ENCODE measurements at regions not wholly inside any gene's neighbourhood (a gene's known extent, or its start where the extent isn't known, plus 50 kb on each side); places are given as distances from the start of the nearest gene placed in this dataset.
"Not testable (repeated sequence)": the region's sequence is repeated elsewhere in the genome, so short reads cannot be mapped to it uniquely, and the experiment has no call there.

GRCh38 chr9:3658964-3659363 is 133.2 kb upstream of the RFX3 start:
- no peak for DNase-seq

DNA sequence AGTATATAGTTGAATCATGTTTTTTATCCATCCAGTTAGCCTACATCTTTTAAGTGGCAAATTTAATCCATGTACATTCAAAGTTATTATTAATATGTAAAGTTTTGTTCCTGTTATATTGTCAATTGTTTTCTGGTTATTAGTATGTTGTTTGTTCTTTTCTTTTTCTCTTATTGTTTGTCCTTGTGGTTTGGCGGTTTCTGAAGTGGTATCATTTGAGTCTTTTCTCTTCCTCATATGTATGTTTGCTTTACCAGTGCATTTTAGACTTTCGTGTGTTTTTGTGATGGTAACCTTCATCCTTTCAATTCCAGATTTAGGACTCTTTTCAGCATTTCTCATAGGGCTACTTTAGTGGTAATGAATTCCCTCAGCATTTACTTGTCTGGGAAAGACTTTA is 130.4 kb upstream of the RFX3 start:
- no peak for DNase-seq

- no peak for DNase-seq
Observed at GRCh38 chr9:3650994-3651622, 125.3 kb upstream of the RFX3 start.

- DNase-seq = no peak
Observed at GRCh38 chr9:3648722-3649246, 123.0 kb upstream of the RFX3 start.

- DNase-seq = no peak
Observed at GRCh38 chr9:3648266-3648665, 122.5 kb upstream of the RFX3 start.

DNA sequence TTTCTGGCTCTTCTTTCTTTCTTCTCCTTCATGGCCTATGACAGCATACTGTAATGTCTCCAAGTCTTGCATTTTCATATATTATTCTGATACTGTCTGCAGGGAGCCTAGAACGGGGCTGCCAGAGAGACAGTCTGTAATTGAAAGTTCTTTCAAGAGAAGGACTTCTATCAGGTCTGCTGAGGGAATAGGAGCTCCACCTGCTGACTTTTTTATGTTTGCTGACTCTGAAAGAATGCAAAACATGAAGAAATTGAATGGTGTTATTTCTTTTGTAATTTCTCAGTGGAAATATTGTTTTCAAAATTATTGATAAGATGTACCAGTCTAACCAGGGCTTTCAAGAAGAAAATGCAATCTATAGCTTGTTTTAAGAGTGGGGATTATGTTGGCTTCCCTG is 121.9 kb upstream of the RFX3 start:
- DNase-seq = no peak

DNA sequence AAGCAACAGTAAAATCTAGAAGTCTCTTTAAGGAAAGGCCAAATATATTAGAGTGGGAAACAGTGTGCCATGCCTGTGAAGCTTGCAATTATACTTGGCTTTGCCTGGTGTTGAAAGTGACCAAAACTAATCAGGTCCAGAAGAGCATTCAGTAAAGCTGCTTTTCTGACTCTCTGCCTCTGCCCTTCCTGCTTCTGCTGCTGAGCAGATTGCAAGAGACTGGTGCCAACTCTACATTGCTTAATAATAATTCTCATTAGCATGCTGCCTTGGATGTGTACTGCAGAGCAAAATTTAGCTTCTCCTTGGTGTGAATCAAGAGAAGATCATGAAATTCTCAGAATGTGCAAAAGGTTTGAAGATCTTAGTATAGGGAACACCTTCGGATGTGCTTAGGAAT is 120.4 kb upstream of the RFX3 start:
- no peak for DNase-seq

DNA sequence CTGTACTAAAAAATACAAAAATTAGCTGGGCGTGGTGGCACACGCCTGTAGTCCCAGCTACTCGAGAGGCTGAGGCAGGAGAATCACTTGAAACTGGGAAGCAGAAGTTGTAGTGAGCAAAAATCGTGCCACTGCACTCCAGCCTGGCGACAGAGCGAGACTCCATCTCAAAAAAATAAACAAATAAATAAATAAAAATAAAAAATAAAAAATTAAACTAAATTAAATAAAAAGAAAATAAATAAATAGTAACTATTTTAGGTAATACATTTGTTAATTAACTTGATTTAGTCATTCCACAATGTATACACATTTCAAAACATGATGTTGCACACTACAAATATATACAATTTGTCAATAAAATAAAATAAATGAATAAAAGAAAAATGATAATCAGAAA is 116.3 kb upstream of the RFX3 start:
- not testable (repeated sequence) for DNase-seq

DNA sequence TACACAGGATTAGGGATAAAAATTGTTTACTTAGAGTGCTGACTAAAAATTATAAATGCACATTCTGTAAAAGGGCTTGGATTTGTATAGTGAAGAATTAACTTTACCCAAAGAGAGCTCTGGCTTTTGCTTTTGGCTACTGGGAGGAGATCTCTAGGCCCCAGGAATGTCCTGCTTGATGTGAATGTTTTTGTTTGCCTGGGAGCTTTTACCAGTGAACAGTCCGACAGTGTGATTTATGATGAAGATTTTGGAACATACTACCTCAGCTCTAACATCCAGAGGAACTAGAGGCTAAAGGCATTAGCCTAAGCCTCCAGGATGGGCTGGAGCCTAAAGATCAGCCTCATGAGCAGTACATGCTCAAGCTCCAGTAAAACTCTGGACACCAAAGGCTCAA is 103.7 kb upstream of the RFX3 start:
- no peak for DNase-seq

- no peak for DNase-seq
Observed at GRCh38 chr9:3628239-3628638, 102.4 kb upstream of the RFX3 start.

- DNase-seq = no peak
Observed at GRCh38 chr9:3608011-3608410, 82.2 kb upstream of the RFX3 start.

- DNase-seq = no peak
Observed at GRCh38 chr9:3600672-3601071, 74.9 kb upstream of the RFX3 start.

DNA sequence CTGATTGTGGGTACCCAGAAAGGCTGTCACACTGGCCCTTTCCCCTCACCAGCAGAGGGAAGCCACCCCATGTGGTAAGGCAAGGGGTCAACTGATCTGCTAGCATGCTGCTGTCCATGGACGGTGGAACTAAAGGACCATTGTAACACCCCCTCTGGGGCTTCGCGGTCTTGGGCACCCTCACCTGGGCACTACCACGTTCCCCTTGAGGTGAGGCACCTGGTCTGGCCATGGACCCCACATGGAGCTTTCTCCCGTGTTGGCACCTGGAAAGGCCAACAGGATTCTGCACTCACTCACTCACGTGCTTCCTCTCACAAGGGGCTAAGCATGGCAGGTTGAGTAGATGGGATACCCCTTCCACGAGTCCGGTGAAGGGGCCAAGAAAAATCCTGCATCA is 72.0 kb upstream of the RFX3 start:
- no peak for DNase-seq

- DNase-seq = no peak
Observed at GRCh38 chr9:3586066-3586465, 60.3 kb upstream of the RFX3 start.

GRCh38 chr9:3585606-3586005 is 59.8 kb upstream of the RFX3 start:
- no peak for DNase-seq

GRCh38 chr9:3578786-3579185 is 53.0 kb upstream of the RFX3 start:
- no peak for DNase-seq

DNA sequence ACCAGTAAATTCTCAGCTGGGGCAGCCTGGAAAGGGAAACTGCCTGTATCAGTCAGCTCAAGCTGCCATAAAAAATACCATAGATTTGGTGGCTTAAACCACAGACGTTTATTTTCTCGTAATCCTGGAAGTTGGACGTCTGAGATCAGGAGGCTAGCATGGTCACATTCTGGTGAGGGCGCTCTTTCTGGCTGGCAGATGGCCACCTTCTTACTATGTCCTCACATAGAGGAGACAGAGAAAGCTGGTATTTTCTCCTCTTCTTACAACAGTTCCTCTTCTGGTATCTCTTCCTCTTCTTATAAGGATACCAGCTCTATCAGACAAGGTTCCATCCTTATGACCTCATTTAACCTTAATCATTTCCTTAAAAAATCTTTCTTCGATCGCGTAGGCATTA is 50.5 kb upstream of the RFX3 start:
- no peak for DNase-seq

GRCh38 chr9:3575821-3576220 is 50.0 kb upstream of the RFX3 start:
- no peak for DNase-seq
